ENCODE measurements at regions not wholly inside any gene's neighbourhood (a gene's known extent, or its start where the extent isn't known, plus 50 kb on each side); places are given as distances from the start of the nearest gene placed in this dataset.
A peak's percentile ranks its signal among the peaks of the same experiment; 100 is the strongest.

DNA sequence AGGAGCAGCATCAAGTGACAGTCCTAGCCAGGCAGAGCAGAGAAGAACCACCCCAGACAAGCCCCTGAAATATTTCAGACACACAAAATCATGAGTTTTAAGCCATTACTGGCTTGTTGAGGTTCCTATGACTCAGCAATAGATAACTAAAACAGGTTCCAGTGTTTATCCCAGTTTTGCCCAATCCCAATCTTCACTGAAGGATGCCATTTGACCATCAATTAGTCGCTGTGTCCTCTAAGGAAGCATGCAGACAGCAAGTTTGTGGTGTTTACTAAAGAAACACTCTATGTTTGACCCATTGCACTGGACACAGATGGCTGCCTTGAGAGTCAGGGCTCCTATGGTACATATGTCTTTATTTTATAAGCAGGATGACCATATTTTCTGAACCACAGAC lies 186.7 kb downstream of the SYK start:
- TF ChIP-seq, protein P1, sequence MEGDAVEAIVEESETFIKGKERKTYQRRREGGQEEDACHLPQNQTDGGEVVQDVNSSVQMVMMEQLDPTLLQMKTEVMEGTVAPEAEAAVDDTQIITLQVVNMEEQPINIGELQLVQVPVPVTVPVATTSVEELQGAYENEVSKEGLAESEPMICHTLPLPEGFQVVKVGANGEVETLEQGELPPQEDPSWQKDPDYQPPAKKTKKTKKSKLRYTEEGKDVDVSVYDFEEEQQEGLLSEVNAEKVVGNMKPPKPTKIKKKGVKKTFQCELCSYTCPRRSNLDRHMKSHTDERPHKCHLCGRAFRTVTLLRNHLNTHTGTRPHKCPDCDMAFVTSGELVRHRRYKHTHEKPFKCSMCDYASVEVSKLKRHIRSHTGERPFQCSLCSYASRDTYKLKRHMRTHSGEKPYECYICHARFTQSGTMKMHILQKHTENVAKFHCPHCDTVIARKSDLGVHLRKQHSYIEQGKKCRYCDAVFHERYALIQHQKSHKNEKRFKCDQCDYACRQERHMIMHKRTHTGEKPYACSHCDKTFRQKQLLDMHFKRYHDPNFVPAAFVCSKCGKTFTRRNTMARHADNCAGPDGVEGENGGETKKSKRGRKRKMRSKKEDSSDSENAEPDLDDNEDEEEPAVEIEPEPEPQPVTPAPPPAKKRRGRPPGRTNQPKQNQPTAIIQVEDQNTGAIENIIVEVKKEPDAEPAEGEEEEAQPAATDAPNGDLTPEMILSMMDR (IDR thresholded peaks at IDR 0.05; ENCODE audit: insufficient read depth, low read depth, low read length), result no peak
- DNase-seq (ENCODE audit: low read depth), result no peak
- H3K4me3 ChIP-seq (ENCODE audit: low read depth, low read length), result no peak overlapping the region

DNA sequence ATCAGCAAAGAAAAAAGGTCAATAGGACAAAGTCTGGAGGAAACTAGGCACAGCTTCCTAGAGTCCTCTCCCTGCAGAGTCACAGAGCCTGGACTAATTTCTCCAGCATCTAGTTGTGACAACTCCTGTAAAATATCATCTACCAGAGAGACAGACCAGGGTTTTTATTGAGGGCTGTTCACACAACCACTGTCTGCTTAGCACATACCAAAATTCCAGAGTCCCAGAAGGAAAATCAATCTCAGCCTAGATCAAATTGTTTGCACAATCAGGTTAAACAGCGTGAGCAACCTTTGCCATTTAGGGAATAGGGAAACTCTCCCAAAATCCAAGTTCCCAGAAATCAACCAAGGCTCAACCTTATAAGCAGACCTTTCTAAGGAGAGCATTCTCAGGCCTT lies 190.3 kb downstream of the SYK start:
- peak; percentile 61 for DNase-seq (ENCODE audit: low read depth)
- TF ChIP-seq, protein P1 (IDR thresholded peaks at IDR 0.05; ENCODE audit: insufficient read depth, low read depth, low read length), result no peak
- no peak overlapping the region for H3K4me3 ChIP-seq (ENCODE audit: low read depth, low read length)

DNA sequence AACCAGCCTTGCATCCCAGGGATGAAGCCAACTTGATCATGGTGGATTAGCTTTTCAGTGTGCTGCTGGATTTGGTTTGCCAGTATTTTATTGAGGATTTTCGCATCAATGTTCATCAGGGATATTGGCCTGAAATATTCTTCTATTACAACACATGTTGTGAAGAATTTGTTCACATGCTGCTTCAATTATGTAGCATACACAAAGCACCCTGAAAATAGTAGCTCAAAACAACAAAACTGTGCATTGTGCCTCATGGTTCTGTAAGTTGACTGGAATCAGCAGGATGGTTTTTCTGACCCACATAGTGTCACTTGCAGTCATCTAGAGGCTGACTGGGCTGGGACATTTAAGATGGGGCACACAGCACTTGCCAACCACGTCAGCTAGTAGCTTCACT lies 193.9 kb downstream of the SYK start:
- no peak overlapping the region for H3K4me3 ChIP-seq (ENCODE audit: low read depth, low read length)
- DNase-seq (ENCODE audit: low read depth), result no peak
- TF ChIP-seq, protein P1 (IDR thresholded peaks at IDR 0.05; ENCODE audit: insufficient read depth, low read depth, low read length), result no peak

DNA sequence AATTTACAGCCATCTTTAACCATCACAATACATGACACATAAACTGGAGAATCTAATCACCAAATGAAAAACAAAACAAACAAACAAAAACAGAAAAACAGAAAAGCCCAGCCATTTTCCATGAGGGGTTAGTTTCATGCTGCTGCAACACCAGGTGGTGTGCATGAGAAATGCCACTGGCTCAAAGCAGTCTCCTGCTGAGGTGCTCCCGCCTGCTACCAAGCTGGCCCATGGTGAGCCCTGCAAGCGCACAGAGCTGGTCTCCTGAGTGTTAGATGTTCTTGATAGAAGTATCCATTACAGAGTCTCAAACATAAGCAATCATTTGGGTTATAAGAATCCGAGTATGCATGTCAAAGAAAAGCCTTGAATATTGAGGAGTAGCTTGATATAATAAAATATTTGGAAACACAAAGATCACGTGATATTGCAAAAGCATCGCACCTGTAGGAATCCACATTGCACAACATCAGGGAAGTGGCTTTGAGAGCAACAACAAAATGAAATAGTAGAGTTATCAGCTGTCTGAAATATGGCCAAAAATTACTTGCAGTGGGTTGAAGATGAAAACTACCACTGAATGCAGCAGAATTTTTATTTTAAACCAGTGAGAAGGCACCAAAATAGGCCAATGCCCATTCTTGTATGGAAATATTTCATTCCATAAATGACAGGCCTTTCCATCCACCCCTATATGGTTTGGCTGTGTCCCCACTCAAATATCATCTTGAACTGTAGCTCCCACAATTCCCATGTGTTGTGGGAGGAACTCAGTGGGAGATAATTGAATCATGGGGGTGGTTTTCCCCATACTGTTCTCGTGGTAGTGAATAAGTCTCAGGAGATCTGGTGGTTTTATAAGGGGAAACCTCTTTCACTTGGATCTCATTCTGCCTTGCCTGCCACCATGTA lies 194.8 kb downstream of the SYK start:
- no peak for DNase-seq (ENCODE audit: low read depth)
- TF ChIP-seq, protein P1 (IDR thresholded peaks at IDR 0.05; ENCODE audit: insufficient read depth, low read depth, low read length), result no peak
- H3K4me3 ChIP-seq (ENCODE audit: low read depth, low read length), result no peak overlapping the region

DNA sequence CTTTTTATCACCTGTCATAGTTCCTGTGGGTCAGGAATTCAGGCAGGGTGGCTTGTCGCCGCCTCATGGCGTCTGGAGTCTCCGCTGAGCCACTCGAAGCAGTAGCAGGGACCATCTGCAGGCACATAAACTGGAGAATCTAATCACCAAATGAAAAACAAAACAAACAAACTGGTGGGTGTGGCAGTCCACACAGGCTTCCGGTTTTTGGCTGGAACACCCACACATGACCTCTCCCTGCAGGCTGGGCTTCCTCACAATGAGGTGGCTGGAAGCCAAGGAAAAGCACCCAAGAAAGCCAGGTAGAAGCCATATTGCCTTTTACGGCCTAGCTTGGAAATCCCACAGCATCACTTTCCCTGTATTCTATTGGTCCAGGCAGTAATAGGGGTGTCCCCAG lies 197.0 kb downstream of the SYK start:
- DNase-seq (ENCODE audit: low read depth), result no peak
- TF ChIP-seq, protein P1 (IDR thresholded peaks at IDR 0.05; ENCODE audit: insufficient read depth, low read depth, low read length), result no peak
- no peak overlapping the region for H3K4me3 ChIP-seq (ENCODE audit: low read depth, low read length)

DNA sequence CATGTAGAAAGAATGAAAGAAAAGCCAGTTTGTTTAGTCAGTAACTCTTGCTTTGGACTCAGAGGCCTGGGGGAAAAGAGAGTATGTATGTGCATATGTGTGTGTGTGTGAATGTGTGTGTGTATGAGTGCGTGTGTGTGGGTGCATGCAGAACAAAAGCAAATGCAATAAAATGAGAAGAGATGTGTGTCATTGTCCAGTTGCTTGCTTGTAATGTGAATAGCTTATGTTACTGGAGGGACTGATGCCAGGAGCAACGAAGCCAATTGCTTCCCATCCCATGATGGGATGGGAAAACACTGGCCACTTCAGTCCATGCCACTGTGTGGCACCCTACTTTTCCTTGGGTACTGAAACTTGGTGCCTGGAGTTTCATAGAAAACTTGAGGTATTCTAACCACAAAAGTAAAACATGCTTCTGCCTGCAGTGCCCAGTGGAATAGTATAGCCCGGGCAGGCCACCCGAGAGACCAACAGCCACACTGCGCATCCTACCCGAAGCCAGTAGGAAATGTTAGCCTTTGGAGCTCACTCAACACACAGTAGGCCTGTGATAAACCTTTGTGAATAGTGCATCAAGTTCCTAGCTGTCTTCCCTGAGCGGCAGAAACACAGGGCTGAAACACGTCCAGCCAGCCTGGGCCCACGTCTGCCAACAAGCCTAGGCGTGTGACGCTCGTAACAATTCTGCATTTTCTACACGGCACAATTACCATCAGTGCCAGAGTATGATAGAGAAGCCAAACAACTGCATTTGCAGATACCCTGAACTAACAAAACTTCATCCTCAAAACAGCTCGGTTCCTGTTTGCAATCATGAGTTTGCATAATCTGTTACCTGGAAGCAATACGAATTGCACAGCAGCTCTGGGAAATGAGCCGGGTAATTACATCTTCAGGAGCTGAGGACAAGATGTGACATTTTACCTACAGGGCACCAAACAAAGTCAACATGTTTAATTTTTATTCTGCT lies 198.1 kb downstream of the SYK start:
- H3K4me3 ChIP-seq (ENCODE audit: low read depth, low read length), result no peak overlapping the region
- TF ChIP-seq, protein P1 (IDR thresholded peaks at IDR 0.05; ENCODE audit: insufficient read depth, low read depth, low read length), result no peak
- no peak for DNase-seq (ENCODE audit: low read depth)

Measured in fibroblast of villous mesenchyme (primary cell).